ENCODE measurements at regions not wholly inside any gene's neighbourhood (a gene's known extent, or its start where the extent isn't known, plus 50 kb on each side); places are given as distances from the start of the nearest gene placed in this dataset.

DNA sequence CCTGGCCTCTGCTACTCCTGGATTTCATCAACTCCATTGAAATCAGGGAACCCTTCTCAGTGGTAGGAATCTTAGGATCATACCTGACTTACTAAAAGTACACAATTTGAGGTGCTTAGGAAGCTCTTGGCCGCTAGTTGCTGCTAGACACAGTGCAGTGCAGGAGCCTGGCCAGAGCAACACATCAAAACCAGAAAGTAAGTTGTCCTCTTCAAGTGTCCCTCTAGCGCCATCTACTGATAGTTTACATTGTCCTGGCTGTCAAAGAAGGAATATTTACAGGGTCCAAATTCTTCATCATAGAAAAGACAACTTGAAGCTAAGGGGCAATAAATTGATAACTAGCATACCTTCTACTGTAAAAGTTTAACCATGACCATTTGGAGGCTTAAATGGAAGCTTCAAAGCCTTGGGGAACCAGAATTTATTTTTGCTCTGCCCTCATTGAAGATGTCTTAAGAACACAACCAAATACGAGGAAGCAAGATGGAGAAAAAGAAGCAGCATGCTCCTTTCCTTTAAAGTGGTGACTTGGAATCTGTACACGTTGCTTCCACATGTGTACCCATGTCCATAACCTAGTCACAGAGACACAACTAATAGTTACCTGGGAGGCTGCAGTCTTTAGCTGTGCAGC, 889.1 kb upstream of the GCFC2 start:
- TF ChIP-seq, protein P1, sequence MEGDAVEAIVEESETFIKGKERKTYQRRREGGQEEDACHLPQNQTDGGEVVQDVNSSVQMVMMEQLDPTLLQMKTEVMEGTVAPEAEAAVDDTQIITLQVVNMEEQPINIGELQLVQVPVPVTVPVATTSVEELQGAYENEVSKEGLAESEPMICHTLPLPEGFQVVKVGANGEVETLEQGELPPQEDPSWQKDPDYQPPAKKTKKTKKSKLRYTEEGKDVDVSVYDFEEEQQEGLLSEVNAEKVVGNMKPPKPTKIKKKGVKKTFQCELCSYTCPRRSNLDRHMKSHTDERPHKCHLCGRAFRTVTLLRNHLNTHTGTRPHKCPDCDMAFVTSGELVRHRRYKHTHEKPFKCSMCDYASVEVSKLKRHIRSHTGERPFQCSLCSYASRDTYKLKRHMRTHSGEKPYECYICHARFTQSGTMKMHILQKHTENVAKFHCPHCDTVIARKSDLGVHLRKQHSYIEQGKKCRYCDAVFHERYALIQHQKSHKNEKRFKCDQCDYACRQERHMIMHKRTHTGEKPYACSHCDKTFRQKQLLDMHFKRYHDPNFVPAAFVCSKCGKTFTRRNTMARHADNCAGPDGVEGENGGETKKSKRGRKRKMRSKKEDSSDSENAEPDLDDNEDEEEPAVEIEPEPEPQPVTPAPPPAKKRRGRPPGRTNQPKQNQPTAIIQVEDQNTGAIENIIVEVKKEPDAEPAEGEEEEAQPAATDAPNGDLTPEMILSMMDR (IDR thresholded peaks at IDR 0.05), result peak; percentile 92
- no peak for TF ChIP-seq ZFX (IDR thresholded peaks at IDR 0.05; ENCODE audit: borderline replicate concordance)
